Eye (tissue), 1 donor: ENCODE measurements at regions not wholly inside any gene's neighbourhood (a gene's known extent, or its start where the extent isn't known, plus 50 kb on each side); places are given as distances from the start of the nearest gene placed in this dataset.

ENCODE experiments used
- DNase-seq: peaks from one replicate; pipeline ENCODE4 v3.0.0-alpha.2; 2015

DNA sequence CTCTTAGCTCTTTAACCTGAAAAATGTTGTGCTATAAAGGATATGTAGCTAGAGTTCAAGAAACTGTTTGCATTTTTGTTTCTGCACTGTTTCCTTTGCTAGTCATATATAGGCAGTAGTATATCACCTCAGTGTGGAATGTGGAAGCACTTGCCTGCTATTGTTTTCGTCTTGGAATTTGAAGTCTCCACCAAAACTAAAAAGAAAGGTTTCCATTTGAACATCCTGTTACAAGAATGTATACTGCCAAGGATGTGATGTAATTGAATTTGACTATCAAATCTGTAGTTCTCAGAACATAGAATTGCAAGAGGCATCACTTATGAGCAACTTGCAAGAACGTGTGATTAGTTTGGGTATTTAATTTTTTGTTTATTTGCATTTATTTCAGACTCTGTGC lies 51.1 kb upstream of the MEOX2 start:
- DNase-seq, result peak; percentile 53
